ENCODE measurements at regions not wholly inside any gene's neighbourhood (a gene's known extent, or its start where the extent isn't known, plus 50 kb on each side); places are given as distances from the start of the nearest gene placed in this dataset.

DNA sequence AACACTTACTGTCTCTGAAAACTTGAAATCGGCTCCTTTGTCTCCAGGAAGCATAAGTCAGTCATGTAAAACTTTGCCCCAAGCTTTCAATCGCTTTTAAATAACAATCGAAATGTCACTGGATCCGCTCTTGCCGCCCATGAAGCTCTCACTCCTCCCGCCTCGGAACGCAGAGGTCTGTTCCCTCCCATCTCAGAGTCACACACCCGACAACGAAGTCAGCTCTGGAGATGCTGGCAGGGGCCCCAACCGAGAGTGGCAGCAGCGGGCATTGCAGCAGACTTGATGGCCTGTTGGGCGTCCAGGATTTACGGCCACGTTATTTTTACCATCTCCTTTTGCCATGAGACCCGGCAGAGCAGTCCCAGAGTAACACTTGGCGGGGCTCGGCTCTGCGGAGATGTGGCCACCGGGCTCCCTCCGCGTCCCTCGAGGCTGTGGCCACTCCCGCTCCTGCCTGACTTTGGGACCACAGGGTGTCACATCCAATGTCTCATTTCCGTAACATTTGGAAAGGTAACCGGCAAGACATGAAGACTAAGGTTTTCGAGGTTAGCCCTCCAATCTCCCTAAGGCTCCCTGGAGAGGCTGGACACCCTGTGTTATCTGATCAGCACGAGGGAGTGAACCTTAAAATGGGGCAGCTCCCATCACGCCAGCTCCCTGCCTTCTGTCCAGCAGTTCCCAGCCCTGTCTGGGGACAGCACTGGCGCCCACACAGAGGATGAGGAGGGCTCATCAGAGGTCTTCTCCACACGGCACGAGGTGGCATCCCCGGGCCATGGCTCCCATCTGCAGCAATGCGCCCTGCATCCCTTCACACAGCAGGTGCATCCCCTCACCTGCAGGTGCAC, 62.8 kb upstream of the ADGRA1 start:
- no peak overlapping the region for H3K27ac ChIP-seq (ENCODE audit: low read depth in 1 of 2, low read length in 2 of 2)

DNA sequence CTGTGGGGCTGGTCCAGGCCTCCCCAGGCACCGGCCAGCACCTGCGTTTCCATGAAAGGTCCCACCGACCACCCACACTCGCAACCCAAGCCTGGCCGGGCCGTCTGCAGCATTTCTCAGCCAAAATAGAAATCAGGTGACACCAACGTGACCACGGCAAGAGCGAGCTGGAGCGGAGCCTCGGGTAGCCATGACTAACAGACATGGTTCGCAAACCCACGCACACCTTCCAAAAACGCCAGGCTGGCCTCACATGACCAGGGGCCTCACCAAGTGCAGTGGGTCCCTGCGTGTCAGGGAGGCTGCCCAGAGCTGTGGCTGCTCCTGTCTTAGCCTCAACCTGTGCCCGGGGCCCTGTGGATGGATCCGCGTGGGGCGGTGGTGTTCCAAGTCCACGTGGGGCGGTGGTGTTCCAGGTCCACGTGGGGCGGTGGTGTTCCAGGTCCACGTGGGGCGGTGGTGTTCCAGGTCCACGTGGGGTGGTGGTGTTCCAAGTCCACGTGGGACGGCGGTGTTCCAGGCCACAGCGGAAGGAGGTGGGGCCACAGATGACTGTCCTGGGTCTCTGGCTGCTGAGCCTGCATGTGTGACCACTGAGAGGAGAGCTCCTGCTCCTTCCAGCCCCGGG, 64.4 kb upstream of the ADGRA1 start:
- H3K4me3 Mint-ChIP-seq, result no peak overlapping the region
- H3K36me3 ChIP-seq (ENCODE audit: insufficient read depth, low read length), result no peaks in the 10 kb centered on the region
- H3K4me3 ChIP-seq (ENCODE audit: low read length), result no peak overlapping the region
- peaks cover 8% of the 10 kb centered on the region for H3K27me3 Mint-ChIP-seq
- no peak for DNase-seq
- H3K27ac Mint-ChIP-seq, result no peak overlapping the region
- no peaks in the 10 kb centered on the region for H3K9me3 Mint-ChIP-seq
- TF ChIP-seq, protein P1, sequence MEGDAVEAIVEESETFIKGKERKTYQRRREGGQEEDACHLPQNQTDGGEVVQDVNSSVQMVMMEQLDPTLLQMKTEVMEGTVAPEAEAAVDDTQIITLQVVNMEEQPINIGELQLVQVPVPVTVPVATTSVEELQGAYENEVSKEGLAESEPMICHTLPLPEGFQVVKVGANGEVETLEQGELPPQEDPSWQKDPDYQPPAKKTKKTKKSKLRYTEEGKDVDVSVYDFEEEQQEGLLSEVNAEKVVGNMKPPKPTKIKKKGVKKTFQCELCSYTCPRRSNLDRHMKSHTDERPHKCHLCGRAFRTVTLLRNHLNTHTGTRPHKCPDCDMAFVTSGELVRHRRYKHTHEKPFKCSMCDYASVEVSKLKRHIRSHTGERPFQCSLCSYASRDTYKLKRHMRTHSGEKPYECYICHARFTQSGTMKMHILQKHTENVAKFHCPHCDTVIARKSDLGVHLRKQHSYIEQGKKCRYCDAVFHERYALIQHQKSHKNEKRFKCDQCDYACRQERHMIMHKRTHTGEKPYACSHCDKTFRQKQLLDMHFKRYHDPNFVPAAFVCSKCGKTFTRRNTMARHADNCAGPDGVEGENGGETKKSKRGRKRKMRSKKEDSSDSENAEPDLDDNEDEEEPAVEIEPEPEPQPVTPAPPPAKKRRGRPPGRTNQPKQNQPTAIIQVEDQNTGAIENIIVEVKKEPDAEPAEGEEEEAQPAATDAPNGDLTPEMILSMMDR (IDR thresholded peaks at IDR 0.05), result no peak
- no peaks in the 10 kb centered on the region for H3K4me1 ChIP-seq (ENCODE audit: insufficient read depth, low read length)
- POLR2A ChIA-PET, result no interaction called here
- H3K36me3 Mint-ChIP-seq (ENCODE audit: low read depth), result no peaks in the 10 kb centered on the region
- ATAC-seq (ENCODE audit: poor library complexity), result no peak
- CTCF ChIA-PET, result no interaction called here
- peaks cover 0 to 28% of the 10 kb centered on the region in 2 experiments for H3K9me3 ChIP-seq (ENCODE audit: control insufficient read depth in 1 of 2, insufficient read depth in 1 of 2, low read length in 2 of 2)
- no peaks in the 10 kb centered on the region for H3K4me1 Mint-ChIP-seq (ENCODE audit: low read depth)
- H3K27me3 ChIP-seq (ENCODE audit: control insufficient read depth in 1 of 2, insufficient read depth in 2 of 2, low read length in 2 of 2), result no peaks in the 10 kb centered on the region
- H3K27ac ChIP-seq (ENCODE audit: low read depth in 1 of 2, low read length in 2 of 2), result no peak overlapping the region
- intact Hi-C loops (cut with DNase I, micrococcal nuclease), result no loop called here

More for the DNA sequence above, 62.8 kb upstream of the ADGRA1 start:
- H3K9me3 Mint-ChIP-seq, result no peaks in the 10 kb centered on the region
- peaks cover 8% of the 10 kb centered on the region for H3K27me3 Mint-ChIP-seq
- DNase-seq (no peak), ATAC-seq (ENCODE audit: poor library complexity) (no peak)
- H3K4me3 Mint-ChIP-seq, result no peak overlapping the region
- TF ChIP-seq, protein P1 (IDR thresholded peaks at IDR 0.05), result no peak
- H3K27me3 ChIP-seq (ENCODE audit: control insufficient read depth in 1 of 2, insufficient read depth in 2 of 2, low read length in 2 of 2), result no peaks in the 10 kb centered on the region
- H3K4me1 Mint-ChIP-seq (ENCODE audit: low read depth), result no peaks in the 10 kb centered on the region
- H3K27ac Mint-ChIP-seq, result no peak overlapping the region
- H3K36me3 Mint-ChIP-seq (ENCODE audit: low read depth), result no peaks in the 10 kb centered on the region
- intact Hi-C loops (cut with DNase I, micrococcal nuclease), result no loop called here
- H3K4me1 ChIP-seq (ENCODE audit: insufficient read depth, low read length), result no peaks in the 10 kb centered on the region
- no peak overlapping the region for H3K4me3 ChIP-seq (ENCODE audit: low read length)
- peaks cover 0 to 28% of the 10 kb centered on the region in 2 experiments for H3K9me3 ChIP-seq (ENCODE audit: control insufficient read depth in 1 of 2, insufficient read depth in 1 of 2, low read length in 2 of 2)
- H3K36me3 ChIP-seq (ENCODE audit: insufficient read depth, low read length), result no peaks in the 10 kb centered on the region
- ChIA-PET CTCF (no interaction called here), POLR2A (no interaction called here)

DNA sequence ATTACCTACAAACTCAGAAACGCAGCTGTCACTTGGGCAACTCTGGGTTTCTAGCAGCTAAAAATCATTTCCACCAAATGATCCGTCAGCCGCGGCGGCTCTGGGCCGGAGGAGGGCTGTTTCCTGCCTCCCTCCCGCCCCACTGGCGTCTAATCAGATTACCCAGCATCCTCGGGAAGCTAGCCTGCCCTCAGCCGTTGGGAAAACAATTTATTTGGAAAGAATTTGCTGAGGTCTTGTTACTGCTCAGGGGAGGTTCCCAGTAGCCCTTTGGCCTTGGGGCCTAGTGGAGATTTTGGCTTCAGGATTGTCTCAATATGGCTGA, 65.0 kb upstream of the ADGRA1 start:
- H3K4me3 ChIP-seq (ENCODE audit: low read length), result no peak overlapping the region
- H3K4me1 ChIP-seq (ENCODE audit: insufficient read depth, low read length), result no peaks in the 10 kb centered on the region
- Mint-ChIP-seq H3K4me1 (ENCODE audit: low read depth) (no peaks in the 10 kb centered on the region), H3K27me3 (peaks cover 5% of the 10 kb centered on the region), H3K9me3 (no peaks in the 10 kb centered on the region), H3K4me3 (no peak overlapping the region), H3K27ac (no peak overlapping the region), H3K36me3 (ENCODE audit: low read depth) (no peaks in the 10 kb centered on the region)
- no peaks in the 10 kb centered on the region for H3K27me3 ChIP-seq (ENCODE audit: control insufficient read depth in 1 of 2, insufficient read depth in 2 of 2, low read length in 2 of 2)
- no peak overlapping the region for H3K27ac ChIP-seq (ENCODE audit: low read depth in 1 of 2, low read length in 2 of 2)
- ATAC-seq (ENCODE audit: poor library complexity) (no peak), DNase-seq (no peak)
- intact Hi-C loops (cut with DNase I, micrococcal nuclease), result no loop called here
- POLR2A ChIA-PET, result no interaction called here
- TF ChIP-seq, protein P1 (IDR thresholded peaks at IDR 0.05), result no peak
- no peaks in the 10 kb centered on the region for H3K36me3 ChIP-seq (ENCODE audit: insufficient read depth, low read length)
- CTCF ChIA-PET, result no interaction called here
- peaks cover 0 to 28% of the 10 kb centered on the region in 2 experiments for H3K9me3 ChIP-seq (ENCODE audit: control insufficient read depth in 1 of 2, insufficient read depth in 1 of 2, low read length in 2 of 2)

Data from CD4-positive, alpha-beta T cell (primary cell).